ENCODE measurements at regions not wholly inside any gene's neighbourhood (a gene's known extent, or its start where the extent isn't known, plus 50 kb on each side); places are given as distances from the start of the nearest gene placed in this dataset.
"Not testable (repeated sequence)": the region's sequence is repeated elsewhere in the genome, so short reads cannot be mapped to it uniquely, and the experiment has no call there.

DNA sequence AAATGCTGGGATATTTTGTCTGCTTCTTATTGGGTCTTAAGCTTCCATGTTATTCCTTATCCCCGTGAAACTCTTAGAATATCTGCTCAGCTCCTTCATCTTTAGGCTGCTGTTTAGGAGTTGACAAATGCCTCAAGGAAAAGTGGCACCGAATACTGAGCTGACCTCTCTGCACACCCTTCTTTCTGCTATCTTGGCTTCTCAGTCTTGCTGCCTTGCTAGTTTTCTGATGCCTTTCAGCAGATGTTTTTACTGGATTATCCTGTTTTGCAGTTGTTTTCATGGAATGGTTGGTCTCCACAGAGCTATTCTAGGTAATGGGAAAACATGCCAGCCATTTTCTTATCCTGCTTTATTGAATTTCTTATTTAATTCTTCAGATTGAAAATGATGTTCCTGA, 86.3 kb downstream of the GYPE start:
- DNase-seq, result no peak

DNA sequence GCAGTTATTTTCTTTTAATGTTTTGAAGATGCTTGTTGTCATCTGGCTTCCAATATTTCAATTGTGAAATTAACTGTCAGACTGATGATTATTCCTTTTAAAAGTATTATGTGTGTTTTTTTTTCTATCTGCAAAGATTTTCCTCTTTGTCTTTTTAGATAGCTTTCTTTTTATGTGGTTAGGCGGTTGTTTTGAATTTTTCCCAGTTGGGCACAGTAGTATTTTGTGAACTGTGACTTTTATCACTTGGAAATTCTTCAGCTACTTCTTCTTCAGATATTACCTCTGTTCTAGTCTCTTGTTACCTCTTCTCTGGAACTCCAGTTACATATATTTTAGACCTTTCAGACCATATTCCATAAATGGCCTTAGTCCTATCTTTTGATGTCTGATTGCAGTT, 87.5 kb downstream of the GYPE start:
- not testable (repeated sequence) for DNase-seq

DNA sequence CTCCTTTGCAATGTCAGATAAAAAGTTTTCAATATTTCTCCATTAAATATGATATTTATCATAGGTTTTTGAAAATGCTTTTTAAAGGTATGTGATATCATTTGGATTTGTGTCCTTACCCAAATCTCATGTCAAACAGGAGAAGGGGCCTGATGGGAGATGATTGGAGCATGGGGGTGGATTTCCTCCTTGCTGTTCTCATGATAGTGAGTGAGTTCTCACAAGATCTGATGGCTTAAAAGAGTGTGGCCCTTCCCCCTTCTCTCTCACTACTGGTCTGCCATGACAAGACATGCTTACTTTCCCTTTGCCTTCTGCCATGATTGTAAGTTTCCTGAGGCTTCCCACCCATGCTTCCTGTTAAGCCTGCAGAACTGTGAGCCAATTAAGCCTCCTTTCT, 90.0 kb downstream of the GYPE start:
- not testable (repeated sequence) for DNase-seq

DNA sequence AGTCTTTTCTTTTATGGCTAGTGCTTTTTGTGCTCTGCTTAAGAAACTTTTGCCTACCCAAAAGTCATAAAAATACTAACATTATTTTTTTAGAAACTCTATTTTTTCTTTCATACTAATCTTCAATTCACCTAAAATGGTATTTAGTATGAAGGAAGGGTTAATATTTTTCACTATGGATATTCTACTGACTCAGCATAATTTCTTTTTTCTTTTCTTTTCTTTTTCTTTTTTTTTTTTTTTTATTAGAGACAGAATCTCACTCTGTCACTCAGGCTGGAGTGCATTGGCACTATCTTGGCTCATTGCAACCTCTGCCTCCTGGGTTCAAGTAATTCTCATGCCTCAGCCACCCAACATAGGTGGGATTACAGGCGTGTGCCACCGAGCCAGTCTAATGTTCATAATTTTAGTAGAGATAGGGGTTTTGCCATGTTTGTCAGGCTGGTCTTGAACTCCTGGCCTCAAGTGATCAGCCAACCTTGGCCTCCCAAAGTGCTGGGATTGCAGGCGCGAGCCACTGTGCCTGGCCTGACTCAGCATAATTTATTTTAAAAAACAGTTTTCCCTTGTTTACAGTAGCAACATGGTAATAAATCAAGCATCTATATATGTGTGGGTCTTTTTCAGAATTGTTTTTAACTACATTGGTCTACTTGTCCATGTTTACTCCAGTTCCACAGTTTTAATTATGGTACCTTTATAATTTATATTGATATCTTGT, 91.8 kb downstream of the GYPE start:
- not testable (repeated sequence) for DNase-seq

DNA sequence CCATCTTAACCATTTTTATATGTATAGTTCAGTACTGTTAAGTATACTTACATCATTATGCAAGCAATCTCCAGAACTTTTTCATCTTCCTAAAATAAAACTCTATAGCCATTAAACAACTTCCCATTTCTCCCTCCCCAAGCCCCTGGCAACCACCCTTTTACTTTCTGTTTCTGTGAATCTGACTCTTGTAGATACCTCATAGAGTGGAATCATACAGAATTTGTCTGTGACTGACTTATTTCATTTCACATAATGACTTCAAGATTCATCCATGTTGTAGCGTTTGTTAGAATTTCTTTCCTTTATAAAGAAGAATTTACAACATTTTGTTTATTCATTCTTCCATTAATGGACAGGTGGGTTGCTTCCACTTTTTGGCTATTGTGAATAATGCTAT, 91.2 kb upstream of the FREM3 start:
- not testable (repeated sequence) for DNase-seq

DNA sequence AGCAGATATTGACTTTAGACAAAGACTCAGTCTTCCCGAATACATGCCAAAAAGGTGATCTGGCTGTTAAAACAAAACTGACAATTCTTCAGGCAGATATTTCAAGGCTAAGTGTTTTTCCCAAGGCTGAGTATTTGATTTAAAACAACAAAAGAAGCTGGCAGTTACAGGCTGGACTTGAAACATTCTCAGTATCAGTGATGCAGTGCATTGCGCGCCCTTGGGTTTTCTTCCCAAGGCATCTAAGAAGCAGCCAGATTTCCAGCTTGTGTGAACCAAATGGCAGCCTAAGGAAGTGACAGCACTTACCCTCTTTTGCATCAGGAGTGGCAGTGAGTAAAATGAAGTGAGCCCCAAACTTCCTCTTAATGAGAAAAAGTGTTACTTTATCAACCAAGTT, 90.0 kb upstream of the FREM3 start:
- not testable (repeated sequence) for DNase-seq

DNA sequence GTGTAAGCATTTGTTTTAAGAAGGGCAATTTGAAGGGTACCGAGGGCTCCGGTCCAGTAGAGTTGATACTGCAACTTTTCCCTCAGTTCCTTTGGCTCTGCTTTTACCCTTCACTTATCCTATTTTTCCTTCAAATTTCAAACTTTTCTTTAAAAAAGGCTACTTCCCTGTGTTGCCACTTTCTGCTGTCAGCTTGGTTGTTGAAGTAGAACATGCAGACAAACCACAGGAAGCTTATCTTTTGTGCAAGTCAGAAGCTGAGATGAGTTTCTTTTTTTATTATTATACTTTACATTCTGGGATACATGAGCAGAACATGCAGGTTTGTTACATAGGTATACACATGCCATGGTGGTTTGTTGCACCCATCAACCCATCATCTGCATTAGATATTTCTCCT, 89.1 kb upstream of the FREM3 start:
- not testable (repeated sequence) for DNase-seq

DNA sequence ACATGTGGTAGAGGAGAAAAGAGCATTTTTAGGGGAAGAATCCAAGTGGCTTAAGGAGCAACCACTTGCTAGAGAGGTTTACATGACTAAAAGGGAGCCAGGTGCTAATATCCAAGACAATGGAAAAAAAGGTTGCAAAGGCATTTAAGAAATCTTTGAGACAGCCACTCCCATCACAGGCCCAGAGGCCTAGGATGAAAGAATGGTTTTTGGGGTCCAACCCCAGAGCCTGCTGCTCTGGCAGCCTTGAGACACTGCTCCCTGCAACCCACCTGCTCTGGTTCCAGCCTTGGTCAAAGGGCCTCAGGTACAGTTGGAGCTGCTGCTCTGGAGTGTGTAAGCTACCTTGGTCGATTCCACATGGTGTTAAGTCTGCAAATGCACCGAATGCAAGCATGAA, 84.1 kb upstream of the FREM3 start:
- no peak for DNase-seq

DNA sequence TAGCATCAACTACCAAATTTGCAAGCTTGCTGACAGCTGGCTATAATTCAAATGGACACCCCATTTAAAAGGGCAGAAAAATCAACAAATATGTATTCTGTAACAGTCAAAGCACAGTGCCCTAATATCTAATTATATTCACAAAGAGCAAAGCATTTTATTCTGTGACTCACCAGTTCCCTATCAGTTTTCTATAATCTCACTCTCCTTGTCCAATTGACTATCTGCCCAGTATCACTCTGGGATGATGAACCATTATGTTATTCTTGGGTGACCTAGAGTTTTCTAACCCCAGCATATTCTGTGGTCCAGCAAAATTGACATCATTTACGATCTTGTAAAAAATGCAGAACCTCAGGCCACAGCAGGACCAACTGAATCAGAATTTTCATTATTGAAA, 82.0 kb upstream of the FREM3 start:
- DNase-seq, result peak; percentile 30

DNA sequence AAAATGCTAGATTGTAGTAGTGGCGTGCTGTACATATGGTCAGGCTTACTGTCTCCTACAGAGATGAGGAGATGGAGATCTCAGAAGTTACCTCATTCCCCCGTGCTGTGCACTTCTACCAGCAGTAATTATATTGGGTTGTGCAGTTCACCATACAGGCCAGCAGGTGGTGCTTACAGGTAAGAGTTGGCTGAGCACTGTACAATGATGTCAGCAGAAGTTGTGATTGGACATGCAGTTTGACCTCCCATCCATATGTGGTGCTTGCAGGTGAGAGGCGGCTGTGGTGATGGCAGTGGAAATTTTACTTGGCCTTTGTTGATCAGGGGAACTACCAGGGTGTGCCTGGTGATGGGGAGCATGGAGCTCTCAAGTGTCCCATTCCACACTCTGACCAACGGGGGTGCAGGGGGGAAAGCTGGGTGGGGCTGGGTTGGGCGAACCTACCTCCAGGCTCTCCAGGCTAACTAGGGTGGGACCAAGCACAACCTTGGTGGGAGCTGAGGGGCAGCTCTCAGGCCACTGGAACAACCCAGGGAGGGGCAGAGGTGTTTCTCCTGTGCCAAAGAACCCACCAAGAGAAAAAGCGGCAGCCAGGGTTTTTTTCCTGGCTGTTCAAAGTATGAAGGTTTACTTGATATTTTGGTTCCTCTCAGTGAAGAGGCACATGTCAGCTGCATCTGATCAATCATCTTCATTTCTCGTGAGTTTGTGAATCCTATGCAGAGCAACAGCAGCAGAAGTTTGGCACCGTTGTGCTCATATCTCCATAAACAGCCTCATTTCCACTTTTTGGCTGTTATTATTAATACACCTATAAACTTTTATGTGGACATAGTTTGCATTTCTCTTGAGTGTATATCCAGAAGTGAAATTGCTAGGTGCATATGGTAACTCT, 73.8 kb upstream of the FREM3 start:
- peak; percentile 56 for DNase-seq

DNA sequence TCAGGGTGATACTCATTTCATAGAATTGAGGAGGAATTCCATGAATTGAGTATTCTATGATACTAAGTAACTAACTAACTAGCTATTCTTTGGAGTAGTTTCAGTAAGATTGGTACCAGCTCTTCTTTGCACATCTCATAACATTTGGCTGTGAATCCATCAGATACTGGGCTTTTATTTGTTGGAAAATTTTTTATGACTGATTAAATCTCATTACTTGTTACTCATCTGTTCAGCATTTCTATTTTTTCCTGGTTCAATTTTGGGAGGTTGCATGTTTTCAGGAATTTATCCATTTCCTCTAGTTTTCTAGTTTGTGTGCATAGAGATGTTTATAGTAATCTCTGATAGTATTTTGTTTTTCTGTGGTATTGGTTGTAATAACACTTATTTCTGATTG, 70.8 kb upstream of the FREM3 start:
- no peak for DNase-seq

DNA sequence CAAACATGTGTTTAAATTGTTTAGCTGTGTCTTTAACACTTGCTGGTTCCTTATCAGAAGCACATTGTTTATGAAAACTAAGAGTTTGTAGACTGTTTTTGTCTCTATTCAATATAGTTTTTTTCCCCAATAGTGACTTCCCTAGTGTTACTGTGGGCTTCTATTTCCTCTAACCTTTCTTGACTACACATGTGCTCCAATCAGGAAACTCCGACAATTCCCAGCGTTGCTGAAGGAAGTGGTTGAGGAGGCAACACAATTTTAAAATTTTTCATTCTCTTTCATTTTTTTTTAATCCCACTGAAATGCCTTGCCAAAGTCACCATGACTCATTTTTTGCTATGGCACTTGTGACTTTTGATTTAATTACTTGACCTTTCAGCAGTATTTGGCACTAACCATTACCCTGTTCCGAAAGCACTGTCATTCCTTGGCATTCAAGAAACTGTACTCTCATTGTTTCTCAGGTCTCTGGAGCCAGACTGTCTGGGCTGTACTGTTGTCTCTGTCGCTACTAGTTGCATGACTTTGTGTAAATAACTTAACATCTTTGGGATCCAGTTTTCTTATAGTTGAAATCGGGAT, 67.6 kb upstream of the FREM3 start:
- peak; percentile 35 for DNase-seq

DNA sequence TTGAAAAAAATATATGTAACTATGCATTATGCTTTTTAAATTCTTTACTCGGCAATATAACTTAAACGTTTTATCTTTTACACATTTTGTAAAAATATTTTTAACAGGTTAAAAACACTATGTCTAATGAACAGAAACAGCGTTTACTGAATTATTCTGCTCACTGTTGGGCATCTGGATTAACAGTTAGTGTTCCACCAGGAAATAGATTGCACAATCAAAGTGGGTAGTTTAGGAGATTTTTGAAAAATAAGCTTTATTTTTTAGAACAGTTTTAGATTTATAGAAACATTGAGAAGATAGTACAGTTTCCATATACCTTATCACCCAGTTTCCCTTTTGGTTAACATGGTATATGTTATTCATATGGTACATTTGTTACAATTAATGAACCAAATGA, 63.1 kb upstream of the FREM3 start:
- DNase-seq, result no peak

DNA sequence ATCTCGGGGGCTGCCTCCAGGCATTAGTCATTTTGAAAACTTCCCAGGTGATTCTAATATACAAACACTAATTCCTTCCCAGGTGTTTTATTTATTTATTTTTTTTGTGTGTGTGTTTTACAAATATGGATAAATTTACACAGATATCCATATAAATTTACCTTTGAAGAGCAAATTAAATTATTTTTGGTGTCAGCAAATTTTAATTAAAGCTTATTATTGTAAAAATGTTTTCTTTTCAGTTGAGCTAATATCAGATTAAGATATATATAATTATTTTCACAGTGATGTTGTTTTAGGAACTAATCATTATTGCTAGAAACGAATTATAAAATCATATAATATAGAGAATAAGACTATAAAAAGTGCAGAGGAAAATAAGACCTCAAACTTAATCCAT, 62.0 kb upstream of the FREM3 start:
- no peak for DNase-seq
